ENCODE measurements at regions not wholly inside any gene's neighbourhood (a gene's known extent, or its start where the extent isn't known, plus 50 kb on each side); places are given as distances from the start of the nearest gene placed in this dataset.
A peak's percentile ranks its signal among the peaks of the same experiment; 100 is the strongest.
"Not testable (repeated sequence)": the region's sequence is repeated elsewhere in the genome, so short reads cannot be mapped to it uniquely, and the experiment has no call there.

- no peak for DNase-seq (ENCODE audit: extremely low read depth in 1 of 11, low read depth in 9 of 11, low spot score in 4 of 11)
Observed at GRCh38 chr18:39162013-39162827, 1596.6 kb upstream of the CELF4 start.

- DNase-seq (ENCODE audit: extremely low read depth in 1 of 11, low read depth in 9 of 11, low spot score in 4 of 11), result no peak
Observed at GRCh38 chr18:39149211-39149806, 1583.7 kb upstream of the CELF4 start.

GRCh38 chr18:39134255-39134654, 1568.7 kb upstream of the CELF4 start:
- no peak for DNase-seq (ENCODE audit: extremely low read depth in 1 of 11, low read depth in 9 of 11, low spot score in 4 of 11)

GRCh38 chr18:39127538-39127937, 1561.9 kb upstream of the CELF4 start:
- DNase-seq (ENCODE audit: extremely low read depth in 1 of 11, low read depth in 9 of 11, low spot score in 4 of 11), result not testable (repeated sequence)

- DNase-seq (ENCODE audit: extremely low read depth in 1 of 11, low read depth in 9 of 11, low spot score in 4 of 11), result peak in 2 of 11 donors; percentile 0 to 2
Observed at GRCh38 chr18:39113790-39114189, 1548.2 kb upstream of the CELF4 start.

- DNase-seq (ENCODE audit: extremely low read depth in 1 of 11, low read depth in 9 of 11, low spot score in 4 of 11), result no peak
Observed at GRCh38 chr18:39105104-39105503, 1539.5 kb upstream of the CELF4 start.

GRCh38 chr18:39072970-39073369, 1507.4 kb upstream of the CELF4 start:
- DNase-seq (ENCODE audit: extremely low read depth in 1 of 11, low read depth in 9 of 11, low spot score in 4 of 11), result no peak

GRCh38 chr18:39062426-39062825, 1496.8 kb upstream of the CELF4 start:
- DNase-seq (ENCODE audit: extremely low read depth in 1 of 11, low read depth in 9 of 11, low spot score in 4 of 11), result no peak

- no peak for DNase-seq (ENCODE audit: extremely low read depth in 1 of 11, low read depth in 9 of 11, low spot score in 4 of 11)
Observed at GRCh38 chr18:39058386-39059000, 1492.9 kb upstream of the CELF4 start.

- DNase-seq (ENCODE audit: extremely low read depth in 1 of 11, low read depth in 9 of 11, low spot score in 4 of 11), result no peak
Observed at GRCh38 chr18:39057423-39058064, 1491.9 kb upstream of the CELF4 start.

- no peak for DNase-seq (ENCODE audit: extremely low read depth in 1 of 11, low read depth in 9 of 11, low spot score in 4 of 11)
Observed at GRCh38 chr18:39053571-39053970, 1488.0 kb upstream of the CELF4 start.

GRCh38 chr18:39051013-39051412, 1485.4 kb upstream of the CELF4 start:
- no peak for DNase-seq (ENCODE audit: extremely low read depth in 1 of 11, low read depth in 9 of 11, low spot score in 4 of 11)

GRCh38 chr18:39039813-39040212, 1474.2 kb upstream of the CELF4 start:
- DNase-seq (ENCODE audit: extremely low read depth in 1 of 11, low read depth in 9 of 11, low spot score in 4 of 11), result no peak

GRCh38 chr18:39037925-39038324, 1472.3 kb upstream of the CELF4 start:
- peak in 1 of 11 donors; percentile 21 for DNase-seq (ENCODE audit: extremely low read depth in 1 of 11, low read depth in 9 of 11, low spot score in 4 of 11)

- no peak for DNase-seq (ENCODE audit: extremely low read depth in 1 of 11, low read depth in 9 of 11, low spot score in 4 of 11)
Observed at GRCh38 chr18:39033312-39033711, 1467.7 kb upstream of the CELF4 start.

GRCh38 chr18:39031647-39032046, 1466.0 kb upstream of the CELF4 start:
- no peak for DNase-seq (ENCODE audit: extremely low read depth in 1 of 11, low read depth in 9 of 11, low spot score in 4 of 11)

GRCh38 chr18:39030124-39030655, 1464.6 kb upstream of the CELF4 start:
- no peak for DNase-seq (ENCODE audit: extremely low read depth in 1 of 11, low read depth in 9 of 11, low spot score in 4 of 11)

- no peak for DNase-seq (ENCODE audit: extremely low read depth in 1 of 11, low read depth in 9 of 11, low spot score in 4 of 11)
Observed at GRCh38 chr18:39025531-39025930, 1459.9 kb upstream of the CELF4 start.

GRCh38 chr18:39019989-39020388, 1454.4 kb upstream of the CELF4 start:
- no peak for DNase-seq (ENCODE audit: extremely low read depth in 1 of 11, low read depth in 9 of 11, low spot score in 4 of 11)
